WERI-Rb-1 (cell line): ENCODE measurements at regions not wholly inside any gene's neighbourhood (a gene's known extent, or its start where the extent isn't known, plus 50 kb on each side); places are given as distances from the start of the nearest gene placed in this dataset.

ENCODE experiments used
- DNase-seq: peaks from one replicate; pipeline ENCODE4 v3.0.0-alpha.2; 2020
- H3K27ac ChIP-seq: fragments of 250-450 bp; sonication (Bioruptor Pico); 2 replicates; pipeline ENCODE4 v1.5.1; 2020; ENCODE audit warnings: mild to moderate bottlenecking, moderate library complexity
- H3K27me3 ChIP-seq: fragments of 250-450 bp; sonication (Bioruptor Pico); 2 replicates; pipeline ENCODE4 v1.5.1; 2021; ENCODE audit warnings: mild to moderate bottlenecking, low read depth, moderate library complexity; ENCODE audit not compliant: insufficient read depth, severe bottlenecking
- H3K36me3 ChIP-seq: fragments of 250-450 bp; sonication (Bioruptor Pico); 2 replicates; pipeline ENCODE4 v1.5.1; 2020; ENCODE audit warnings: mild to moderate bottlenecking, moderate library complexity
- H3K4me3 ChIP-seq: 2 replicates; pipeline ENCODE4 v1.5.1; 2011; ENCODE audit warnings: low read depth, mild to moderate bottlenecking, control low read depth, low read length
- H3K9me3 ChIP-seq: fragments of 250-450 bp; sonication (Bioruptor Pico); 2 replicates; pipeline ENCODE4 v1.5.1; 2021; ENCODE audit warnings: mild to moderate bottlenecking, moderate library complexity; ENCODE audit not compliant: severe bottlenecking
- TF ChIP-seq, protein P1 (sequence below): IDR thresholded peaks from 2 replicates; pipeline ENCODE4 v1.5.1; 2011; ENCODE audit warnings: low read depth, mild to moderate bottlenecking, control low read depth, inconsistent platforms, low read length

DNA sequence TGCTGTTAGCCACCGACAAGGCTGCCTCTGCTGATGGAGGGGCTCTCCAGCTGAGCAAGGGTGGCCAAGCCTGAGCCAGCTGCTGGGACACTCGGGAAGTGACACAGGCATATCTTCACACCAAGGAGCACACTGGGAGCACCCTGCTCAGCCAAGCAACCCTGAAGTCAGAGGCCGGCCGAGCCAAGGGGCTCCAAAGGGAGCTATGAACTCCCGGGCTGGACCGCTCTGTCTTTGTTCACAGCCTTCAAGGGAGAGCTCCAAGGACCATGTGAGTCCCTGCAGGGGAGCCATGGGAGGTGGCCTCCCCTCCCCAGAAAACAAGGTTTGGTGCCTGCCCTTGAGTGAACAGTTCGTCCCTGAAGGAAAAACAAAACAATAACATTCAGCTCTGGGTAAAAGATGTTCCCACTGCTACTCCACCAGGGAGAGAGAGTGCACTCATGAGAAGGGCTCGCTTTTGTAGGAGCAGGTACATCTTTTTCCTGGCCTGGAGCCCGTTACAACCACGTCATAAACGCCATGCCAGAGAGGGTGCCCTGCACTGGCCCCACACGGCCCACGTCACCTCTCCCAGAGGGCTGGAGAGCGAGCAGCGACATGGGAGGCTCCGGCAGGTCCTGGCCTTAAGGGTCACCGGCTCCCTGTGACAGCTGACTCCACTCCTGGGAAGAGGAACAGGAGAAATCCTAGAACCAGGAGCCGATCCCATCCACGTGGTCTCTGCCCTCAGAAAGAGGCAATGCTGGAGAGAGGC is 56.3 kb upstream of the SLC25A33 start:
- DNase-seq: no peak
- H3K9me3 ChIP-seq: no peaks in the 10 kb centered on the region
- H3K27me3 ChIP-seq: no peaks in the 10 kb centered on the region
- TF ChIP-seq, protein P1, sequence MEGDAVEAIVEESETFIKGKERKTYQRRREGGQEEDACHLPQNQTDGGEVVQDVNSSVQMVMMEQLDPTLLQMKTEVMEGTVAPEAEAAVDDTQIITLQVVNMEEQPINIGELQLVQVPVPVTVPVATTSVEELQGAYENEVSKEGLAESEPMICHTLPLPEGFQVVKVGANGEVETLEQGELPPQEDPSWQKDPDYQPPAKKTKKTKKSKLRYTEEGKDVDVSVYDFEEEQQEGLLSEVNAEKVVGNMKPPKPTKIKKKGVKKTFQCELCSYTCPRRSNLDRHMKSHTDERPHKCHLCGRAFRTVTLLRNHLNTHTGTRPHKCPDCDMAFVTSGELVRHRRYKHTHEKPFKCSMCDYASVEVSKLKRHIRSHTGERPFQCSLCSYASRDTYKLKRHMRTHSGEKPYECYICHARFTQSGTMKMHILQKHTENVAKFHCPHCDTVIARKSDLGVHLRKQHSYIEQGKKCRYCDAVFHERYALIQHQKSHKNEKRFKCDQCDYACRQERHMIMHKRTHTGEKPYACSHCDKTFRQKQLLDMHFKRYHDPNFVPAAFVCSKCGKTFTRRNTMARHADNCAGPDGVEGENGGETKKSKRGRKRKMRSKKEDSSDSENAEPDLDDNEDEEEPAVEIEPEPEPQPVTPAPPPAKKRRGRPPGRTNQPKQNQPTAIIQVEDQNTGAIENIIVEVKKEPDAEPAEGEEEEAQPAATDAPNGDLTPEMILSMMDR: no peak
- no peak overlapping the region for H3K27ac ChIP-seq
- H3K36me3 ChIP-seq: no peaks in the 10 kb centered on the region
- no peak overlapping the region for H3K4me3 ChIP-seq

DNA sequence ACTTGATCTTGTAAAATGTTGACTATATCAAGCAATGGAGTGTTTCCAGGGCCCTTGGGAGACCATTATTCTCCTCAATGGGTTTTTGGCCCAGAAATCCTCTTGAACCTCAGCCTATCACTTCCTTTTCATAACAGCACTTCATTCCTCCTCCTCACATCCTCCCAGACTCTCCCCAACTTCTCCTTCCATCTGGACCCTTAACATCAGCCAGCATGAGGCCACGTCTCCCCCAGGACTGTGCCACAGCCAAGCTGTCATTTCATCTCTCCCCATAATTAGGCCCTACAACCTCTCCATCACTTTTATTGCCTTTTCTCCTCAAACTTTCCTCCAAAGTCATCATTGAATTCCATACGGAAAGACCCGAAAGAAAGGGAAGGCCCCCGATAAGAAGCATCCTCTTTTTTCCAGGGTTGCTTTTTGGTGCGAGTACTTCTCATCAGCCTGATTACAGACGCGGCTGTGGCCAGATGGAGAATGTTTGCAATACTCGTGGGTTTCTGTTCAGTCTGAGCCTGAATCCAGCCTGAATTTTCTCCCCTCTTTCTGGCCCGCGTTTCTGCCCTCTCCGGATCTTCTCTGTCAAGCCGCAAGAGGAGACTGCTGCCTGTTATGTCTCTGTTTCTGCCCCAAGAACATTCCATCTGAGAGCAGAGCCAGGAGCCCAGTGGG is 52.7 kb upstream of the SLC25A33 start:
- DNase-seq: no peak
- H3K36me3 ChIP-seq: no peaks in the 10 kb centered on the region
- H3K4me3 ChIP-seq: no peak overlapping the region
- H3K9me3 ChIP-seq: no peaks in the 10 kb centered on the region
- TF ChIP-seq, protein P1: no peak
- no peaks in the 10 kb centered on the region for H3K27me3 ChIP-seq
- H3K27ac ChIP-seq: no peak overlapping the region
